Endothelial cell of umbilical vein (primary cell): ENCODE measurements at regions not wholly inside any gene's neighbourhood (a gene's known extent, or its start where the extent isn't known, plus 50 kb on each side); places are given as distances from the start of the nearest gene placed in this dataset.

ENCODE experiments used
- BruUV-seq: library from RNA; stranded (reverse); fragments of 400-500 nt; replicated peaks from 2 replicates; lab custom pipeline; 2021; lab: Mats Ljungman, UMichigan
- CTCF ChIA-PET: fragments of 300-600, 350-600 bp; sonication (Branson Sonifier 250); formaldehyde crosslinking; loops from one replicate; lab custom pipeline; 2021; ENCODE audit warnings: antibody characterized with exemption, inconsistent platforms; lab: Charles Lee
- POLR2A ChIA-PET: fragments of 300-600, 350-600 bp; sonication (Branson Sonifier 250); formaldehyde crosslinking; loops from one replicate; lab custom pipeline; 2021; ENCODE audit warnings: antibody characterized with exemption, inconsistent platforms; lab: Charles Lee
- DNase-seq: peaks from one replicate; pipeline ENCODE4 v3.0.0-alpha.2; 2011; ENCODE audit warnings: low read depth, low spot score
- FAIRE-seq: peaks from 2 replicates; lab custom pipeline; 2011; peaks lifted over from hg19 to GRCh38; lab: Jason Lieb, UNC
- H2AFZ ChIP-seq: 2 replicates; pipeline ENCODE4 v1.6.0; 2012; ENCODE audit warnings: low read depth, low read length, control low read depth, inconsistent platforms
- H3K27ac ChIP-seq: 2 replicates; pipeline ENCODE4 v1.5.1; 2011; ENCODE audit warnings: low read depth, mild to moderate bottlenecking, control low read depth, low read length, moderate library complexity; ENCODE audit not compliant: insufficient read depth
- H3K27me3 ChIP-seq, 2 experiments: 2 replicates each; pipeline versions ENCODE4 v1.6.0 to v1.6.1; 2011; ENCODE audit warnings: low read length in 2 of 2, mixed read lengths in 1 of 2; ENCODE audit not compliant: control insufficient read depth in 2 of 2, insufficient read depth in 2 of 2
- H3K36me3 ChIP-seq, 2 experiments: 2 replicates in 1 of 2; 3 replicates in 1 of 2; pipeline ENCODE4 v1.5.1; 2011; ENCODE audit warnings: low read length in 2 of 2, mild to moderate bottlenecking in 1 of 2, moderate library complexity in 1 of 2; ENCODE audit not compliant: control insufficient read depth in 2 of 2, insufficient read depth in 2 of 2; ENCODE audit errors: extremely low read depth in 1 of 2
- H3K4me1 ChIP-seq: 3 replicates; pipeline ENCODE4 v1.5.1; 2011; ENCODE audit warnings: mild to moderate bottlenecking, low read length; ENCODE audit not compliant: control insufficient read depth, insufficient read depth; ENCODE audit errors: extremely low read depth
- H3K4me2 ChIP-seq: 2 replicates; pipeline ENCODE4 v1.6.1; 2011; ENCODE audit warnings: low read length, control low read depth, mixed read lengths; ENCODE audit not compliant: insufficient read depth
- H3K4me3 ChIP-seq, 3 experiments: fragments of 200-600 bp in 1 of 3; sonication (generic), shearing (Covaris generic) in 1 of 3; replicated peaks in 1 of 3; 2 replicates each; pipeline ENCODE4 v1.5.1; 2011 to 2016; ENCODE audit warnings: control low read depth in 3 of 3, low read length in 3 of 3, mild to moderate bottlenecking in 2 of 3, inconsistent platforms in 1 of 3, low read depth in 1 of 3, moderate library complexity in 1 of 3; ENCODE audit not compliant: insufficient read depth in 1 of 3
- H3K79me2 ChIP-seq: 2 replicates; pipeline ENCODE4 v1.6.0; 2012; ENCODE audit warnings: low read length, inconsistent platforms; ENCODE audit not compliant: control insufficient read depth, insufficient read depth
- H3K9ac ChIP-seq: replicated peaks from 2 replicates; pipeline ENCODE3; 2011; ENCODE audit warnings: low read length, control low read depth; ENCODE audit not compliant: insufficient read depth; ENCODE audit errors: extremely low read depth
- H3K9me1 ChIP-seq: replicated peaks from 3 replicates; pipeline ENCODE4 v1.6.0; 2011; ENCODE audit warnings: mild to moderate bottlenecking, low read length; ENCODE audit not compliant: control insufficient read depth, insufficient read depth; ENCODE audit errors: extremely low read depth
- H3K9me3 ChIP-seq: replicated peaks from 2 replicates; pipeline ENCODE4 v1.5.1; 2012; ENCODE audit warnings: low read length, inconsistent platforms; ENCODE audit not compliant: control insufficient read depth, insufficient read depth
- H4K20me1 ChIP-seq: replicated peaks from 2 replicates; pipeline ENCODE3; 2011; ENCODE audit warnings: mild to moderate bottlenecking, low read length; ENCODE audit not compliant: control insufficient read depth, insufficient read depth; ENCODE audit errors: extremely low read depth
- CTCF ChIP-seq, 2 donors: IDR thresholded peaks; 1 replicate in 1 of 2; 2 replicates in 1 of 2; pipeline ENCODE4 v1.5.1; 2011; ENCODE audit warnings: low read length in 2 of 2, mild to moderate bottlenecking in 2 of 2, moderate library complexity in 2 of 2, control low read depth in 1 of 2, inconsistent platforms in 1 of 2, low read depth in 1 of 2; ENCODE audit not compliant: insufficient read depth in 1 of 2; ENCODE audit errors: extremely low read depth in 1 of 2
- EZH2 ChIP-seq: IDR thresholded peaks from 2 replicates; pipeline ENCODE4 v1.6.1; 2012; ENCODE audit warnings: borderline replicate concordance, low read depth, mild to moderate bottlenecking, moderate library complexity, low read length, inconsistent platforms; ENCODE audit not compliant: severe bottlenecking
- FOS ChIP-seq: IDR thresholded peaks from 2 replicates; pipeline ENCODE4 v1.6.1; 2011; ENCODE audit warnings: mild to moderate bottlenecking, low read length, moderate library complexity, borderline replicate concordance; ENCODE audit not compliant: insufficient read depth
- GATA2 ChIP-seq: IDR thresholded peaks from 2 replicates; pipeline ENCODE4 v1.7.0; 2011; ENCODE audit warnings: low read depth, mild to moderate bottlenecking, moderate library complexity, mixed read lengths, low read length; ENCODE audit not compliant: insufficient read length, insufficient read depth
- JUN ChIP-seq: IDR thresholded peaks from 2 replicates; pipeline ENCODE4 v1.6.1; 2011; ENCODE audit warnings: borderline replicate concordance, low read depth; ENCODE audit not compliant: insufficient read length, insufficient read depth
- MYC ChIP-seq: IDR thresholded peaks from one replicate; pipeline ENCODE4 v1.6.1; 2011; ENCODE audit warnings: mild to moderate bottlenecking, low read depth, low read length
- POLR2A ChIP-seq: IDR thresholded peaks from 2 replicates; pipeline ENCODE4 v1.6.1; 2012; ENCODE audit warnings: low read depth, mild to moderate bottlenecking, control low read depth, low read length
- POLR2AphosphoS5 ChIP-seq: IDR thresholded peaks from 2 replicates; pipeline ENCODE4 v1.6.1; 2012; ENCODE audit warnings: low read depth, mild to moderate bottlenecking, control low read depth, low read length, moderate library complexity; ENCODE audit not compliant: insufficient read depth
- dilution Hi-C: fragments of 300-500 bp; cut with MboI; formaldehyde crosslinking; loops from one replicate; pipeline ENCODE4 v1.15.0; 2019; ENCODE audit warnings: low sequenced_read_pairs; ENCODE audit not compliant: extremely low pct_ligation_motif_present
- intact Hi-C: fragments of 100-400 bp; cut with micrococcal nuclease; formaldehyde crosslinking; loops from one replicate; pipeline ENCODE4 v1.10.0; 2022
- TF ChIP-seq, protein P1 (sequence below): IDR thresholded peaks from 2 replicates; pipeline ENCODE4 v1.6.1; 2011; ENCODE audit not compliant: insufficient read depth, insufficient read length

DNA sequence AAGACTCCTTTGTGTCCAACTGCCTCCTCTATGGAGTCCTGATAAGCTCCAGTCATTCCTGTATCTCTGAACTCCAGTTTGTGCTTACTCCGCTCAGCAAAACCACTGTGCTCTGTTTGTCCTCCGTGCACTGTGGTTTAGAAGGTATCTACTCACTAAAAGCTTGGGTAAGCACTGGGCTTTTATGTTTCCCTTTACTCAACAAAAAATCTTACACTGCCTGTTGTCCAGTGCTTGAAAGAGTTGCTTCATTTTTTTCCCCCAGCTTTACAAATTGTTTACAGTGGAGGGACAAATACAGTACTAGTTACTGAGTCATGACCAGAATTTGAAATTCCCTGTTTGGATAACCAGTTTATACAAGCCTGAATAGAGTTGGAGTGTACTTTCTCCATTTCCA, 545.3 kb upstream of the FAT1 start:
- dilution Hi-C loops: no loop called here
- no peak overlapping the region for H3K4me2 ChIP-seq
- H3K27me3 ChIP-seq: no peaks in the 10 kb centered on the region
- no peak overlapping the region for H2AFZ ChIP-seq
- H3K27ac ChIP-seq: no peak overlapping the region
- no TSS peak for BruUV-seq
- CTCF ChIA-PET: no interaction called here
- H4K20me1 ChIP-seq: no peaks in the 10 kb centered on the region
- no peak for DNase-seq
- TF ChIP-seq JUN: no peak
- TF ChIP-seq POLR2A: no peak
- TF ChIP-seq EZH2: no peak
- TF ChIP-seq CTCF (IDR thresholded peaks at IDR 0.05; ENCODE audit: extremely low read depth in 1 of 2, insufficient read depth in 1 of 2, low read depth in 1 of 2, low read length in 2 of 2): no peak
- no peak for TF ChIP-seq MYC
- no peak for TF ChIP-seq FOS
- TF ChIP-seq POLR2AphosphoS5: no peak
- TF ChIP-seq GATA2: no peak
- TF ChIP-seq, protein P1, sequence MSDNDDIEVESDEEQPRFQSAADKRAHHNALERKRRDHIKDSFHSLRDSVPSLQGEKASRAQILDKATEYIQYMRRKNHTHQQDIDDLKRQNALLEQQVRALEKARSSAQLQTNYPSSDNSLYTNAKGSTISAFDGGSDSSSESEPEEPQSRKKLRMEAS: no peak
- no peak for FAIRE-seq
- no peaks in the 10 kb centered on the region for H3K9me1 ChIP-seq
- no peak overlapping the region for H3K4me3 ChIP-seq
- H3K79me2 ChIP-seq: no peaks in the 10 kb centered on the region
- H3K9me3 ChIP-seq: no peaks in the 10 kb centered on the region
- H3K4me1 ChIP-seq: no peaks in the 10 kb centered on the region
- POLR2A ChIA-PET: no interaction called here
- H3K9ac ChIP-seq: no peak overlapping the region
- intact Hi-C loops: no loop called here
- H3K36me3 ChIP-seq: no peaks in the 10 kb centered on the region
